Stimulated activated naive CD8-positive, alpha-beta T cell treated with anti-CD3 and anti-CD28 coated beads, Interleukin-15, Interleukin-2, amounts not matched to agents 100 ng/mL and 50 ng/mL, for 24 hours (primary cell): ENCODE measurements at regions not wholly inside any gene's neighbourhood (a gene's known extent, or its start where the extent isn't known, plus 50 kb on each side); places are given as distances from the start of the nearest gene placed in this dataset.

Experiments
- H3K27ac Mint-ChIP-seq: one replicate; pipeline ENCODE4 v1.8.0; 2021; ENCODE audit warnings: mild to moderate bottlenecking, mixed read lengths
- H3K27me3 Mint-ChIP-seq: one replicate; pipeline ENCODE4 v1.8.0; 2021; ENCODE audit warnings: mixed read lengths
- H3K36me3 Mint-ChIP-seq: one replicate; pipeline ENCODE4 v1.8.0; 2021; ENCODE audit warnings: low read depth, mixed read lengths
- H3K4me1 Mint-ChIP-seq: one replicate; pipeline ENCODE4 v1.8.0; 2021; ENCODE audit warnings: low read depth, mixed read lengths
- H3K4me3 Mint-ChIP-seq: one replicate; pipeline ENCODE4 v1.8.0; 2021; ENCODE audit warnings: mild to moderate bottlenecking, mixed read lengths
- H3K9me3 Mint-ChIP-seq: one replicate; pipeline ENCODE4 v1.8.0; 2021; ENCODE audit warnings: mixed read lengths

GRCh38 chr7:41910940-41911600, 208.2 kb upstream of the INHBA start:
- peaks cover 23% of the 10 kb centered on the region for H3K27me3 Mint-ChIP-seq
- H3K27ac Mint-ChIP-seq = peak overlapping the region; percentile 60
- peaks cover 3% of the 10 kb centered on the region for H3K9me3 Mint-ChIP-seq
- peaks cover 18% of the 10 kb centered on the region for H3K4me1 Mint-ChIP-seq
- H3K36me3 Mint-ChIP-seq = no peaks in the 10 kb centered on the region
- no peak overlapping the region for H3K4me3 Mint-ChIP-seq

GRCh38 chr7:41907444-41907843, 204.6 kb upstream of the INHBA start:
- Mint-ChIP-seq H3K36me3 (no peaks in the 10 kb centered on the region), H3K9me3 (peaks cover 8% of the 10 kb centered on the region), H3K27ac (no peak overlapping the region), H3K4me1 (peaks cover 18% of the 10 kb centered on the region), H3K4me3 (no peak overlapping the region), H3K27me3 (peaks cover 17% of the 10 kb centered on the region)

GRCh38 chr7:41900532-41900931, 197.6 kb upstream of the INHBA start:
- H3K36me3 Mint-ChIP-seq = no peaks in the 10 kb centered on the region
- H3K4me1 Mint-ChIP-seq = no peaks in the 10 kb centered on the region
- H3K27ac Mint-ChIP-seq = no peak overlapping the region
- H3K4me3 Mint-ChIP-seq = no peak overlapping the region
- H3K9me3 Mint-ChIP-seq = peaks cover 4% of the 10 kb centered on the region
- peaks cover 46% of the 10 kb centered on the region for H3K27me3 Mint-ChIP-seq

GRCh38 chr7:41899823-41900433, 197.0 kb upstream of the INHBA start:
- H3K27ac Mint-ChIP-seq = no peak overlapping the region
- H3K4me3 Mint-ChIP-seq = no peak overlapping the region
- H3K4me1 Mint-ChIP-seq = no peaks in the 10 kb centered on the region
- no peaks in the 10 kb centered on the region for H3K36me3 Mint-ChIP-seq
- peaks cover 46% of the 10 kb centered on the region for H3K27me3 Mint-ChIP-seq
- H3K9me3 Mint-ChIP-seq = peaks cover 3% of the 10 kb centered on the region

GRCh38 chr7:41893656-41894055, 190.8 kb upstream of the INHBA start:
- H3K27me3 Mint-ChIP-seq = peaks cover 46% of the 10 kb centered on the region
- H3K27ac Mint-ChIP-seq = no peak overlapping the region
- H3K9me3 Mint-ChIP-seq = no peaks in the 10 kb centered on the region
- H3K4me3 Mint-ChIP-seq = no peak overlapping the region
- H3K36me3 Mint-ChIP-seq = no peaks in the 10 kb centered on the region
- H3K4me1 Mint-ChIP-seq = peaks cover 25% of the 10 kb centered on the region

GRCh38 chr7:41892356-41893100, 189.6 kb upstream of the INHBA start:
- no peak overlapping the region for H3K27ac Mint-ChIP-seq
- H3K4me3 Mint-ChIP-seq = no peak overlapping the region
- H3K4me1 Mint-ChIP-seq = peaks cover 35% of the 10 kb centered on the region
- H3K27me3 Mint-ChIP-seq = peaks cover 43% of the 10 kb centered on the region
- H3K9me3 Mint-ChIP-seq = peaks cover 4% of the 10 kb centered on the region
- H3K36me3 Mint-ChIP-seq = no peaks in the 10 kb centered on the region

GRCh38 chr7:41891950-41892349, 189.1 kb upstream of the INHBA start:
- Mint-ChIP-seq H3K36me3 (no peaks in the 10 kb centered on the region), H3K4me3 (no peak overlapping the region), H3K4me1 (peaks cover 40% of the 10 kb centered on the region), H3K27ac (no peak overlapping the region), H3K27me3 (peaks cover 37% of the 10 kb centered on the region), H3K9me3 (peaks cover 4% of the 10 kb centered on the region)

GRCh38 chr7:41890631-41891274, 187.9 kb upstream of the INHBA start:
- Mint-ChIP-seq H3K4me1 (peaks cover 50% of the 10 kb centered on the region), H3K9me3 (peaks cover 4% of the 10 kb centered on the region), H3K27ac (peak overlapping the region; percentile 45), H3K4me3 (no peak overlapping the region), H3K27me3 (peaks cover 28% of the 10 kb centered on the region), H3K36me3 (no peaks in the 10 kb centered on the region)

- Mint-ChIP-seq H3K27me3 (peaks cover 26% of the 10 kb centered on the region), H3K27ac (peak overlapping the region; percentile 89), H3K36me3 (no peaks in the 10 kb centered on the region), H3K9me3 (peaks cover 4% of the 10 kb centered on the region), H3K4me1 (peaks cover 63% of the 10 kb centered on the region), H3K4me3 (peak overlapping the region; percentile 5)
Observed at GRCh38 chr7:41889472-41889871, 186.6 kb upstream of the INHBA start.

- peak overlapping the region; percentile 5 for H3K4me3 Mint-ChIP-seq
- H3K27ac Mint-ChIP-seq = peak overlapping the region; percentile 89
- H3K36me3 Mint-ChIP-seq = no peaks in the 10 kb centered on the region
- H3K27me3 Mint-ChIP-seq = peaks cover 26% of the 10 kb centered on the region
- peaks cover 4% of the 10 kb centered on the region for H3K9me3 Mint-ChIP-seq
- peaks cover 67% of the 10 kb centered on the region for H3K4me1 Mint-ChIP-seq
Observed at GRCh38 chr7:41889040-41889439, 186.2 kb upstream of the INHBA start.

- Mint-ChIP-seq H3K27ac (no peak overlapping the region), H3K27me3 (peaks cover 26% of the 10 kb centered on the region), H3K4me1 (peaks cover 80% of the 10 kb centered on the region), H3K9me3 (peaks cover 4% of the 10 kb centered on the region), H3K36me3 (peaks cover 8% of the 10 kb centered on the region), H3K4me3 (no peak overlapping the region)
Observed at GRCh38 chr7:41887416-41887815, 184.5 kb upstream of the INHBA start.

- H3K9me3 Mint-ChIP-seq = peaks cover 8% of the 10 kb centered on the region
- H3K4me3 Mint-ChIP-seq = no peak overlapping the region
- H3K27me3 Mint-ChIP-seq = peaks cover 26% of the 10 kb centered on the region
- H3K36me3 Mint-ChIP-seq = peaks cover 13% of the 10 kb centered on the region
- H3K4me1 Mint-ChIP-seq = peaks cover 85% of the 10 kb centered on the region
- no peak overlapping the region for H3K27ac Mint-ChIP-seq
Observed at GRCh38 chr7:41886901-41887311, 184.0 kb upstream of the INHBA start.

GRCh38 chr7:41886262-41886900, 183.5 kb upstream of the INHBA start:
- H3K4me3 Mint-ChIP-seq = no peak overlapping the region
- peaks cover 11% of the 10 kb centered on the region for H3K9me3 Mint-ChIP-seq
- H3K27me3 Mint-ChIP-seq = peaks cover 22% of the 10 kb centered on the region
- H3K4me1 Mint-ChIP-seq = peaks cover 86% of the 10 kb centered on the region
- peaks cover 17% of the 10 kb centered on the region for H3K36me3 Mint-ChIP-seq
- H3K27ac Mint-ChIP-seq = no peak overlapping the region

- Mint-ChIP-seq H3K36me3 (peaks cover 21% of the 10 kb centered on the region), H3K27ac (no peak overlapping the region), H3K4me1 (peaks cover 88% of the 10 kb centered on the region), H3K9me3 (peaks cover 13% of the 10 kb centered on the region), H3K4me3 (no peak overlapping the region), H3K27me3 (peaks cover 19% of the 10 kb centered on the region)
Observed at GRCh38 chr7:41885748-41886147, 182.9 kb upstream of the INHBA start.
